ENCODE measurements at regions not wholly inside any gene's neighbourhood (a gene's known extent, or its start where the extent isn't known, plus 50 kb on each side); places are given as distances from the start of the nearest gene placed in this dataset.
"Not testable (repeated sequence)": the region's sequence is repeated elsewhere in the genome, so short reads cannot be mapped to it uniquely, and the experiment has no call there.

DNA sequence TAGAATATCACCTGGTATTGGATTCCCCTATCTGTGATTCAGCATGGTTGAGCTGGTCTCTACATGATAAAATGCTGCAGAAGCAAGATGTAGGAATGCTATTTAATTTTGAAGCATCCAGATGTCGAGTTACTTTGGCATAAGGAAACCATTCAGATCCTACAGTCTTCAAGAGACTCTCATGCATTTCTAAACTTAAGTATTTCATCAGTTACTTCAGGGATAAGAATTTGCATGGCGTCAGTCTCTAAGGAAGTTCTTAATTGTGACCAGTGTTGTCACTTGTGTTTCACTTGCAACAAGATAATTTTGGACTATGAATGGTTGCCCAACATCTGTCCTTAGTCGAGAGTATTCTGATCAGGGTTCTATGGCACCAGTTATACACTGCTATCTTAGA lies 192.4 kb downstream of the CCNG2 start:
- Histone ChIP-seq H3K9me3 (no peaks in the 10 kb centered on the region), H3K4me1 (peaks cover 6% of the 10 kb centered on the region), H3K4me3 (ENCODE audit: low read depth, low read length) (no peak overlapping the region), H3K36me3 (ENCODE audit: control insufficient read depth, insufficient read depth, low read length) (no peaks in the 10 kb centered on the region), H3K27me3 (replicated peaks; ENCODE audit: control insufficient read depth, insufficient read depth, low read length) (no peaks in the 10 kb centered on the region)
- Mint-ChIP-seq H3K9me3 (ENCODE audit: unreplicated experiment) (no peaks in the 10 kb centered on the region), H3K36me3 (ENCODE audit: insufficient read depth, unreplicated experiment) (no peaks in the 10 kb centered on the region), H3K27ac (ENCODE audit: unreplicated experiment) (no peak overlapping the region), H3K4me1 (ENCODE audit: low read depth, unreplicated experiment) (no peaks in the 10 kb centered on the region), H3K4me3 (ENCODE audit: unreplicated experiment) (no peak overlapping the region), H3K27me3 (ENCODE audit: insufficient read depth, unreplicated experiment) (no peaks in the 10 kb centered on the region)
- ChIA-PET POLR2A (no interaction called here), CTCF (interaction anchor here (1.0 kb wide), 1 partner anchor 9 kb away, joined by 3 read pairs; no protein-coding TSS in a partner anchor)
- no peak for DNase-seq
- BruUV-seq (replicated peaks): no TSS peak
- TF ChIP-seq CTCF (IDR thresholded peaks at IDR 0.05; ENCODE audit: insufficient read depth in 1 of 2, low read depth in 1 of 2, low read length in 1 of 2, severe bottlenecking in 1 of 2, unreplicated experiment in 1 of 2): no peak
- intact Hi-C loops (cut with micrococcal nuclease; ENCODE audit: unreplicated experiment): no loop called here

DNA sequence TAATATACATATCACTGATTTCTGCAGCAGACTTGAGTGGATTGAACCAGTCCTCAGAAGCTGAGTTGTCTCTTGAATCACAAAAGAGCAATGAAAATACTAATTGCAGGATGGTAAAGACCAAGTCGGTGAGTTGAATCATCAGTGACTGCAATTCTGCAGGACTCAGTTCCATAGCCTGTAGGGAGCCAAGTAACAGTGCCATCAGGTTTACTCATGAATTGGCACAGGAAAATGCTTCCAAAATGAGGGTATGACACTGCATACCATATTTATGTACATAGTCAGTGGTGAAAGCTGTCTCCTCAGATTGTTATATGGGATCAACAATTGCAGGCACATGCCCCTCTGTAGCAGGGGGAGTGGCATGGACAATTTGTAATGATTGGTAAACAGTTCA lies 192.8 kb downstream of the CCNG2 start:
- no peak for DNase-seq
- H3K9me3 ChIP-seq: no peaks in the 10 kb centered on the region
- Mint-ChIP-seq H3K36me3 (ENCODE audit: insufficient read depth, unreplicated experiment) (no peaks in the 10 kb centered on the region), H3K4me3 (ENCODE audit: unreplicated experiment) (no peak overlapping the region), H3K27ac (ENCODE audit: unreplicated experiment) (no peak overlapping the region), H3K9me3 (ENCODE audit: unreplicated experiment) (no peaks in the 10 kb centered on the region), H3K4me1 (ENCODE audit: low read depth, unreplicated experiment) (no peaks in the 10 kb centered on the region), H3K27me3 (ENCODE audit: insufficient read depth, unreplicated experiment) (no peaks in the 10 kb centered on the region)
- peaks cover 6% of the 10 kb centered on the region for H3K4me1 ChIP-seq
- no peak for TF ChIP-seq CTCF (IDR thresholded peaks at IDR 0.05; ENCODE audit: insufficient read depth in 1 of 2, low read depth in 1 of 2, low read length in 1 of 2, severe bottlenecking in 1 of 2, unreplicated experiment in 1 of 2)
- no peaks in the 10 kb centered on the region for H3K36me3 ChIP-seq (ENCODE audit: control insufficient read depth, insufficient read depth, low read length)
- no TSS peak for BruUV-seq (replicated peaks)
- intact Hi-C loops (cut with micrococcal nuclease; ENCODE audit: unreplicated experiment): no loop called here
- CTCF ChIA-PET: interaction anchor here (1.0 kb wide), 1 partner anchor 9 kb away, joined by 3 read pairs; no protein-coding TSS in a partner anchor
- H3K27me3 ChIP-seq (replicated peaks; ENCODE audit: control insufficient read depth, insufficient read depth, low read length): no peaks in the 10 kb centered on the region
- POLR2A ChIA-PET: no interaction called here
- H3K4me3 ChIP-seq (ENCODE audit: low read depth, low read length): no peak overlapping the region

DNA sequence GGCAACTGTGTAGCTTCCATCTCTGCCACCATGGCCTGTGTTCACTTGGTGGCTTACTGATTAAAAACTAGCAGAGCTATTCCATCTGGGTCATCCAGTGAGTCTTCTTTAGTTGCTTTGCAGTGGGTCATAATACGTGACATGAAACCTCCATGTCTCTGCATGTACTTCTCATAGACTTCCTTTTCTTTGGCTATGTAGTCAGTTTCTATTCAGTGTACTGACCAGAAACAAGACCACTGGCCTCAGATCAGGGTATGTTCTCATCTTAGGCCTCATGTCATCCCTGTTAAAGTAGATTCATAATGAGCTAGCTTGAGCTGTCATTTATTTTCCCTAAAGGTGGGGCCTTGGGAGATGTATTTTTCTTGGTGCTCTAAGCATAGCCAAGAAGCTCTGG lies 195.2 kb downstream of the CCNG2 start:
- no peak overlapping the region for H3K4me3 Mint-ChIP-seq (ENCODE audit: unreplicated experiment)
- BruUV-seq (replicated peaks): no TSS peak
- Histone ChIP-seq H3K4me1 (peaks cover under 1% of the 10 kb centered on the region), H3K27me3 (replicated peaks; ENCODE audit: control insufficient read depth, insufficient read depth, low read length) (no peaks in the 10 kb centered on the region), H3K36me3 (ENCODE audit: control insufficient read depth, insufficient read depth, low read length) (no peaks in the 10 kb centered on the region), H3K9me3 (no peaks in the 10 kb centered on the region), H3K4me3 (ENCODE audit: low read depth, low read length) (no peak overlapping the region)
- no peak for TF ChIP-seq CTCF (IDR thresholded peaks at IDR 0.05; ENCODE audit: insufficient read depth in 1 of 2, low read depth in 1 of 2, low read length in 1 of 2, severe bottlenecking in 1 of 2, unreplicated experiment in 1 of 2)
- no peaks in the 10 kb centered on the region for H3K27me3 Mint-ChIP-seq (ENCODE audit: insufficient read depth, unreplicated experiment)
- H3K9me3 Mint-ChIP-seq (ENCODE audit: unreplicated experiment): no peaks in the 10 kb centered on the region
- ChIA-PET POLR2A (no interaction called here), CTCF (no interaction called here)
- no peak overlapping the region for H3K27ac Mint-ChIP-seq (ENCODE audit: unreplicated experiment)
- no peak for DNase-seq
- no peaks in the 10 kb centered on the region for H3K36me3 Mint-ChIP-seq (ENCODE audit: insufficient read depth, unreplicated experiment)
- intact Hi-C loops (cut with micrococcal nuclease; ENCODE audit: unreplicated experiment): no loop called here
- H3K4me1 Mint-ChIP-seq (ENCODE audit: low read depth, unreplicated experiment): no peaks in the 10 kb centered on the region

DNA sequence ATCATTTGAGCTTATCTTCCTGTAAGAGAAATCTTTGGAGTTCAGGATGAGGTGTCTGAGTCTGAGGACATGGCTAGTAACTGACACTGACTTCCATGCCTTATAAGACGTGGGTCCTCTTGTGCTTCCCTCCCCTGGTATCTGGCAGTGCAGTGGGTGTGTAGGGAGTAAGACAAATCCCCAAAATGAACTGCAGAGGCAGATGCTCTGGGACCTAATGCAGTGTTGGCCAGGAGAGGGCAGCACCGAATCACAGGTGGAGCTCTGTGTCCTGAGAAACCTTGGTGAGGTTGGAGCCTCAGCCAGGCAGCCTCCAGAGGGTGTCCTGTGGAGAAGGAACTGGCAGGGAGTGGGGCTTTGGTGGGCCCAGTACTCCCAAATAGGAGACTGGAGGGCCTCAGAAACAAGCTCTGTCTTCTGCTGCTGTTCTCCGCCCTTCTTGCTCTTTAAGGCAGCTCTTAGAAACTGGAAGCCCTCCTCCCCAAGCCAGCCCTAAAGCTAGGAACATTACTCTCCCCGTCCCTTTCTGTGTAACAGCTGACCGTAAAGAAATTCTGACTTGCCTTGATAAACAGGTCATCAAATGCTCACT lies 196.8 kb downstream of the CCNG2 start:
- CTCF ChIA-PET: interaction anchor here (1.1 to 1.2 kb wide), 2 partner anchors 9 to 111 kb away, joined by 4 read pairs; no protein-coding TSS in a partner anchor
- DNase-seq; intact Hi-C loops (cut with micrococcal nuclease; ENCODE audit: unreplicated experiment); H3K27me3 ChIP-seq (replicated peaks; ENCODE audit: control insufficient read depth, insufficient read depth, low read length); H3K4me3 ChIP-seq (ENCODE audit: low read depth, low read length); H3K27ac Mint-ChIP-seq (ENCODE audit: unreplicated experiment); H3K4me1 ChIP-seq; H3K9me3 Mint-ChIP-seq (ENCODE audit: unreplicated experiment); H3K4me3 Mint-ChIP-seq (ENCODE audit: unreplicated experiment); POLR2A ChIA-PET; H3K27me3 Mint-ChIP-seq (ENCODE audit: insufficient read depth, unreplicated experiment); H3K9me3 ChIP-seq; H3K36me3 ChIP-seq (ENCODE audit: control insufficient read depth, insufficient read depth, low read length); H3K4me1 Mint-ChIP-seq (ENCODE audit: low read depth, unreplicated experiment); H3K36me3 Mint-ChIP-seq (ENCODE audit: insufficient read depth, unreplicated experiment); BruUV-seq (replicated peaks): not testable (repeated sequence)
